ENCODE measurements at regions not wholly inside any gene's neighbourhood (a gene's known extent, or its start where the extent isn't known, plus 50 kb on each side); places are given as distances from the start of the nearest gene placed in this dataset.
"Not testable (repeated sequence)": the region's sequence is repeated elsewhere in the genome, so short reads cannot be mapped to it uniquely, and the experiment has no call there.

- no peak for DNase-seq
These were observed 106.6 kb upstream of the BARHL2 start for GRCh38 chr1:90823686-90824085.

GRCh38 chr1:90821788-90822359 lies 104.8 kb upstream of the BARHL2 start:
- peak; percentile 18 to 43 for DNase-seq

- no peak for DNase-seq
These were observed 104.2 kb upstream of the BARHL2 start for GRCh38 chr1:90821152-90821787.

GRCh38 chr1:90820745-90821144 lies 103.6 kb upstream of the BARHL2 start:
- no peak for DNase-seq

- DNase-seq = no peak
These were observed 100.3 kb upstream of the BARHL2 start for GRCh38 chr1:90817399-90817798.

GRCh38 chr1:90812237-90812636 lies 95.1 kb upstream of the BARHL2 start:
- not testable (repeated sequence) for DNase-seq

- DNase-seq = not testable (repeated sequence)
These were observed 94.4 kb upstream of the BARHL2 start for GRCh38 chr1:90811444-90811950.

GRCh38 chr1:90810681-90811080 lies 93.6 kb upstream of the BARHL2 start:
- no peak for DNase-seq

GRCh38 chr1:90809996-90810395 lies 92.9 kb upstream of the BARHL2 start:
- DNase-seq = no peak

GRCh38 chr1:90809093-90809492 lies 92.0 kb upstream of the BARHL2 start:
- DNase-seq = no peak

GRCh38 chr1:90807329-90807728 lies 90.2 kb upstream of the BARHL2 start:
- no peak for DNase-seq

- DNase-seq = no peak
These were observed 85.5 kb upstream of the BARHL2 start for GRCh38 chr1:90802622-90803021.

- DNase-seq = no peak
These were observed 83.1 kb upstream of the BARHL2 start for GRCh38 chr1:90800012-90800717.

- DNase-seq = no peak
These were observed 82.2 kb upstream of the BARHL2 start for GRCh38 chr1:90799326-90799725.

GRCh38 chr1:90798883-90799282 lies 81.8 kb upstream of the BARHL2 start:
- no peak for DNase-seq

GRCh38 chr1:90798344-90798743 lies 81.2 kb upstream of the BARHL2 start:
- no peak for DNase-seq

GRCh38 chr1:90795431-90795830 lies 78.3 kb upstream of the BARHL2 start:
- no peak for DNase-seq

GRCh38 chr1:90786709-90787108 lies 69.6 kb upstream of the BARHL2 start:
- no peak for DNase-seq

- DNase-seq = no peak
These were observed 67.2 kb upstream of the BARHL2 start for GRCh38 chr1:90784186-90784847.

GRCh38 chr1:90783181-90783580 lies 66.1 kb upstream of the BARHL2 start:
- no peak for DNase-seq

- DNase-seq = no peak
These were observed 64.9 kb upstream of the BARHL2 start for GRCh38 chr1:90782046-90782445.

- no peak for DNase-seq
These were observed 64.4 kb upstream of the BARHL2 start for GRCh38 chr1:90781534-90781933.

GRCh38 chr1:90780981-90781380 lies 63.9 kb upstream of the BARHL2 start:
- no peak for DNase-seq

- no peak for DNase-seq
These were observed 62.5 kb upstream of the BARHL2 start for GRCh38 chr1:90779573-90779972.

Measured in NCI-H526 (cell line).